Activated T-helper 1 cell treated with Interleukin-2 at 50 U/mL for 16 hours (primary cell): ENCODE measurements at regions not wholly inside any gene's neighbourhood (a gene's known extent, or its start where the extent isn't known, plus 50 kb on each side); places are given as distances from the start of the nearest gene placed in this dataset.

Experiments used
- DNase-seq: peaks from one replicate; pipeline ENCODE4 v3.0.0-alpha.2; 2020; ENCODE audit warnings: low read depth

DNA sequence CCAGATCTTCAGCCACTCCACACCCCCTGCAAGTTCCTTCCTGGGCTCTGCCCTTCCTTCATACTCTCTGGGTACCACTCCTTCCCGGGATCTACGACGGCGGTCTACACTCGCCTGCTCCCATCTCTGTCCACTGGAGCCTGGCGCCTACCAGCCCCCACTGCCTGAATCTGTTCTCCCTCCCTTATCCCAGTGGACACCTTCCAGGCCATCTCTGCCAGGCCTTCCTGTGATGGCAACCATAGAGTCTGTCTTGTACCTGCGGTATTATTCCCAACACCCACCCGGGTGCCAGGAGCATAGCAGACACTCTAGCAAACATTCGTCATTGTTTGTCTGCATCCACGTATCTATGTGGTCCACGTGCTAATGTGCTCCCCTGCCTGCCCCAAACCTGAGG lies 140.9 kb downstream of the ZFP36L2 start:
- no peak for DNase-seq

DNA sequence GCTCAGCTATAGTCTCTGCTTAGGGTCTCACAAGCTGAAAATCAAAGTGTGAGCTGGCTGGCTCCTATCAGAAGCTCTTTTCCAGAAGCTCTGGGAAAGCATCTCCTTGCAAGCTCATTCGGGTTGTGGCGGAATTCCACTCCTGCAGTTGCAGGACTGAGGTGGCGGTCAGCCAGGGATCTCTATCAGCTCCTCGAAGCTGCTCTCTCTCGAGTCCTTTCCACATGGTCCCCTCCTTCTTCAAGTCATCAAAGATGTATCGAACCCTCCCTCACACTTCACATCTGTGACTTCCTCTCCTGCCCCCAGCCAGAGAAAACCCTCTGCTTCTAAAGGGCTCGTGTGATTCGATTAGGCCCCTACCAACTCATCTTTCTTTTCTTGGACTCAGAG lies 141.7 kb downstream of the ZFP36L2 start:
- DNase-seq, result no peak

DNA sequence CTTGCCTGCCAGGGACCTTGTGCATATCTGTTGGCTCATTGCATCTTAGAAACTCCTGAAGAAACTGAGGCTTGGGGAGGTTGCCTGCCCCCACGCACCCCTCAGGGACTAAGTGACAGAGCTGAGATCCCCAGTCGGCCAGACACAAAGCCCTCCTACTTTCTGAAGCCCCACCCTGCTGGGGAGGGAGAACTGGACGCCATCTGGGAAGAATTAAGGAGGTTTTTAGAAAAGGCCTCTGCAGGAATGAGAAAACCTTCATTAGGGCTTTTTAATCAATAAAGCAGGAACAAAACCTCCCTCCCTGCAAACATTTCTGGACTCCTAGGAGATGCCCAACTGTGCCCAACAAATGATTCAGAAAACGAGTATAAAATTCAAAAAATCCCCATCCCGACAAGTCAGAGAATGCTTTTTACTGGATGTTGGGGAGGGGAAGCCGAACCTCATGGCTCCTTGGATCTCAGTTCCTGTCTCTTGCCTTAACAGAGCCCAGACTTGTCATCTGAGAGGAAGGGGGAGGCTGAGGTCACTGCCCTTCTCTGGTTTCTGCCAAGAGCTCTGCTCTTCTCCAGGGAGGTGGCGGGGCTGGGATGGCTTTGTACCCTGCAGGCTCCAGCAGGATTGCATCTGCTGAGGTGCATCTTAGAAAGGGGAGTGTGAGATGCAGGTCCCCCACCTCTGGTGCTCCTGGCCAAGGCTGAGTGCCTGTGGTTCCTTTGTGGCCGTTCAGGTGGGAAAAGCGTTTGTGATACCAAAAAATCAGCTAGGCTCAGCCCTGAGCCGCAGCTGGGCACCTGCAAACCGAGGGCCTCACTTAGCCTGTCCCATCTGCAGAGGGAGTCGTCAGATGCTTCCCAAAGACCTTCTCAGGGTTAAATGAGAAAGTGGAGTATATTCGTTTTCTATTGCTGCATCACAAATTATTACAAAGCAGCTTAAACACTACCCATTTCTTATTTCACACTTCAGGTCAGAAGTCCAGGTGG lies 142.4 kb downstream of the ZFP36L2 start:
- DNase-seq, result no peak

DNA sequence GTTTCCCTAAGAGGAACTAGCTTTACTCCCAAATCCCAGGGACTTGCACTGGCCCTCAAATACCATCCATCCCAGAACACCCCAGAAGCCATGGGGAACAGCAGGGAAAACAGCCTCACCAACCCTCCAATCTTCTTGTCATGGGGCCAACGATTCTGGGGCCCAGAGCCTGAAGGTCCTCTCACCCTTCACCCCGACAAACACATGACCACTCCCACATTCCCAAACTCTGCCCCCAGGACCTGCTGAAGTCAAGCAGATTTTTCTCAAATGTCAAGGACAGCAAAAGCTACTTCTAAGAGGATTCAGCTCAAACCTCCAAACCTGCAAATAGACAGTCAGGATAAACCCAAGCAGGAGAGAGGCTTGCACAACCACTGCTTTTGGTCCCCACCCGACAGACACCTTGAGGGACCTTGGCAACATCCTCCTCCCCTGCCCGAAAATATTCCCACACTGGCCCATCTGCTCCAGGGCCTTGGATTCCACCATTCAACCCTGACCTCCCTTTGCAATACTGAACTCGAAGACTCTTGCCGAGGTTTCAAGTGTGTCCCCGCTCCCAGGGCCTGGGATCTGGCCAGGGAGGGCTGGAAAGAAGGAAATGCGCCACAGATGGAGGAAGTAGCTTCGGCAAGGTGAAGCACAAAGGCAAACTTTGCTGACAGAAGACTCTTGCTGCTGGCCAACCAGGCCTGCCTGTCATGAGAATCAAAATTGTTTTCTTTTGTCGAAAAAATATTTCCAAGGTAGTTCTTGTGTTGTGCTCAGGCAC lies 143.3 kb downstream of the ZFP36L2 start:
- DNase-seq, result no peak

DNA sequence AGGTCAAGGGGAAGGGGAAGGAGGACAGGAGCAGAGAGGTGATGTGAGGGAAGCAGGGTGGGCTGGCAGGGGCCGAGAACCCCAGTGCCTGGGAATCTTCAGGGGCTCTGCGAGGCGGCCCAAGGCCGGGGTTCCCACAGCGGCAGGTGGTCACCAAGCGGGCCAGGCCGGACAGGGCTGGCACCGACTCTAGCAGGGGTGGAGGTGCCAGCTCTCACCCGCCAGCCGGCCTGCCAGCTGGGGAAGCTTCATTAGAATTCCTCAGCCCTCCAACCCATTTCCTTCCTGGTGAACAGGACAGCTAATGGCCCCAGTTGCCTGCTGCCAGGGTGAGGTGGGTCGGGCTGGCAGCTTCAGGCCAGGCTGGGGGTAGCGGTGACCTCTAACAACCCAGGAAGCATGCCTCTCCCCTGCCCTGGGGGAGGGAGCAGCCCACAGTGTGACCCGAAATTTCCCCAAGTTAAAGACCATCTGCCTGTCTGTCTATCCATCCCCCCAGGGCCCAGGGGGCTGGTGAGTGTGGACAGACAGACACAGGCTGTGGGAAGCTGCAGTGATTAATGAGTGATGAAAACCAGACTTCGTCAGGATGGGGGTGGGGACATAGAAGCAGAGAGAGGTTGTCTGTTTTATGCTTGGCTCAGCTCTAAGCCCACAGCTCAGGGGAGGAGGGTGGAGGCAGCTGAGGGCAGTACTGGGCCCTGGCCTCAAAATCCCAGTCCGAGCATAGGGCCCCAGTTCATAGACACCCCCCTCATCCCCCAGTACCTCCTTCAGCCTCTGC lies 144.1 kb downstream of the ZFP36L2 start:
- no peak for DNase-seq

DNA sequence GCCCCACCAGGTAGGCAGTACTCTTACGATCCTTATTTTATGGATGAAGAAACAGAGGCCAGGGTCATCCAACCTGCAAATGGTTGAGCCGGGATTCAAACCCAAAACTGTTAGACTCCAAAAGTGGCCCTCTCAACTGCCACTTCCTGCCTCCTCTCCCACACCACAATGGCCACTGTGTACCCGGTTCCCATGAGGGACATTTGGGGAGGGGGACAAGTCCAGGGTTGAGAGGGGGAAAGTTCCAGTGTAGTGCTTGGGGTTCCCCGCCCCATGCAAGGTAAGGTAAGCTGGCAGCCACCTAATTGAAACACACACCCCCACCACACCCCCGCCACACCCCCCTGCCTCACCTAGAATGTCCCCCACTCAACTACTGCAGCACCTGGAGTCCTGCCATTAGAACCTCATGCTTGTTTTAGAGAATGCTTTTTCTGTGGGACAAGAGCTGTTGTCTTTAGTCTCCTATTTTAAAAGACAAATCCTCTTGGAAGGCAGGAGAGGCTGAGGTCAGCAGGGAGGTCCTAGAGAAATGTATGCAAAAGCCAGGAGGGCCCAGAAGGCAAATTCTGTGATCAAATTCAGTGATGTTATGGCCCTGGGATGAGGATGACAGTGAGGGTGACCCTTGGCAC lies 145.2 kb downstream of the ZFP36L2 start:
- DNase-seq, result no peak

DNA sequence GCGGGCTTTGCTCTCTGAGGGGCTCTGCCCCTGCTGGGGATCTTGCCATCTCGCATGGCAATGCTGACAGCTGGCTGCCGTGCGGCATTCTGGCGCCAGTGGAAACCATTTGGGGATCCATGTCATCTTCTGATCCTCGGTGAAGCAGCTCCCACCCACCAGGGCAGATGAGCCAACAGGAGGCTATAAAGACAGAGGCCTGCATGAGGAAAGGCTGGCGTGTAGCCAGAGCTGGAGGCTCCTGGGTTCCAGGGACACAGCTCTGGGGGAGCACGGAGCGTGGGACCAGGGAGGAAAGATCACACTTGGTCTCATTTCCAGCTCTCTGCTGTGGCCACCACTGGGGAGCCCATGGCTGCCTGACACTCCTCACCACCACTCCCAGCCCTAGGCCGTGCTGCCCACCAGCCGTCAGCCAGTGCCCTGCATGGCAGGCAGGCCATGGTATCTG lies 145.8 kb downstream of the ZFP36L2 start:
- no peak for DNase-seq

DNA sequence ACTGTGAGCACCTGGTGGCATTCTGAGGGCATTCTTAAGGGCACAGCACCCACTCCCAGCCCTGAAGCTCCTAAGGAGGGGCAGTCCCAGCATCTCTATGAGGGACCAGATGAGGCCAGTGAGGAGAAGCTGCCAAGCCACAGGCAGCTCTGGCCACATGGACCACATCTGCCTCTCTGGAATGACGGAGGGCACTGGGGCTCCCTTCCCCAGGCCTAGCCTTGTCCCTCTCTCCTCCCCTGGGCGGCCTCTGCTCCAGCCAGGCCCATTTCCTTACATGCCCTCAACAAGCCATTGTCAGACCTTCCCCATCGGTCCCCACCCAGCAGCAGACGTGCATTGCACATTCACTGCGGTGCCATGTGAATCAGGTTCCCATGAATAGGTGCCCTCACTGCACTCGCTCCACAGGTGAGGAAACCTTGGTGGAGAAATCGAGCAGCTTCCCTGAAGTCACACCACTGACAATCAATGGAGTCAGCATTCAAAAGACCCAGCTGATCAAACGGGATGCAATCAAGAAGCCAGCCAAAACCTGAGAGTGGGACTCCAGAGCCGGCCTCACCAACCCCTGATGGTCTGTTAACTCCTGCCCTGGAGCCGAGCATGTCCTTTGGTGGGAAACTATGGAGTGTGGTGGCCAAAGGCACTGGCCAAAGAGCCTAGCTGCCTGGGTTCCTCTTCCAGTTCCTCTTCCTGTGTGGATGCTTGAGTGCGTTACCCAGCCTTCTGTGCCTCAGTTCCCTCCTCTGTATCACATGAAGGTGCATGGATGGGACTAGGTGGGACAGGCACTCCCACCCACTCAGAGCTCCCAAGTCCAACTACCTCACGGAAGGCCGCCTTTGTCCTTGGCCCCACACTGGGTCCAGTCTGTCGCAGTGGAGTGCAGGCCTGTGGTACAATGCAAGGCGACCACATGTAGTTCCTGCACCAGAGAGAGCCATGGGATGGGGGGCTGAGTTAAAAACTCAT lies 147.3 kb downstream of the ZFP36L2 start:
- no peak for DNase-seq

DNA sequence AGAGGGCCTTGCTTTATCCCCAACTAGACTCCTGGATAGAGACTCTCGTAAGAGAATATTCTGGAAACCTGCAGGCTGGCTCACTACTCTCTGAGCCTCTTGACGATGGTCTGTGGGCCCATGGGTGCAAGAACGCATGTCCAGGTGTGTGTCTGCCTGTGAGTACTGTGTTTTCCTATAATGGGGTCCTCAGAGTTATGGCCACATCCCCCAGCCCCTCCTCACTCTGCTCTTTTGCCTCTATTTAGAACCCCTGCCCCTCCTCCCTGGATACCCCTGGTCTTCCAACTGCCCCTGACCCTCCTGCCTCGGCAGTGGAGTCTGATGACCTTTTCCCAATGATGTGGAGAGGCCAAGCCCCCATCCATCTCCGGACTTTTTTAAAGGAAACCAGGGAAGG lies 148.1 kb downstream of the ZFP36L2 start:
- no peak for DNase-seq

DNA sequence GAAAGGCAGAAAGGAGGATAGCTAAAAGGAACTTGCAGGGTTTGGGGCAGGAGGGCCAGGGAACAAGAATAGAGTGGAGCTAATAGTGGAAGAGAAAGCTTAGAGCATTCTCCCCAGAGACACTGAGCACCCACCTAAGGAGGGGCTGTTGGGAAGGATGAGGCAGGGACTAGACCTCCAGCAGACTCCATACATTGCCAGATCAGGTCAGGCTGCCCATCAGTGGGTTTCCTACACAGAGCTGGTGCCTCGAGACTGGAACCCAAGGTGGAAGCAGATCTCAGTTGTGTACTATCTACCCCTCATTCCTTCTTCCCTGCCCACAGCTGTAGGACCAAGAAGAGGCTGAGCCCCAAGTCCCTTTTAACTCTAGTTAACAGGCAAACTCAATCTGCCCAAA lies 148.5 kb downstream of the ZFP36L2 start:
- DNase-seq, result no peak

DNA sequence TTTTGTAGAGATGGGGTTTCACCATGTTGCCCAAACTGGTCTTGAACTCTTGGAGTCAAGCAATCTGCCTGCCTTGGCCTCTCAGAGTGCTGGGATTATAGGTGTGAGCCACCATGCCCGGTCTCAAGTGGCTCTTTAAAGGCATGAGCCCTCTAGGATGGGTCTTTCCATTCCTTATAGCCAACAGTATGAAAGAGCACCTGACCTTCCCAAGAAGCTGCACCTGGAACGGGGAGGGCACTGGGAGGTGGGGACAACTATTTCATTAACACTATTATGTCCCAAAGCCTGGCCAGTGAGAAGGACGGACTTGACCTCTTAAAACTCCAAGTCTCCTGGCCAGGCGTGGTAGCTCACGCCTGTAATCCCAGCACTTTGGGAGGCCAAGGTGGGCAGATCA lies 149.7 kb downstream of the ZFP36L2 start:
- no peak for DNase-seq

DNA sequence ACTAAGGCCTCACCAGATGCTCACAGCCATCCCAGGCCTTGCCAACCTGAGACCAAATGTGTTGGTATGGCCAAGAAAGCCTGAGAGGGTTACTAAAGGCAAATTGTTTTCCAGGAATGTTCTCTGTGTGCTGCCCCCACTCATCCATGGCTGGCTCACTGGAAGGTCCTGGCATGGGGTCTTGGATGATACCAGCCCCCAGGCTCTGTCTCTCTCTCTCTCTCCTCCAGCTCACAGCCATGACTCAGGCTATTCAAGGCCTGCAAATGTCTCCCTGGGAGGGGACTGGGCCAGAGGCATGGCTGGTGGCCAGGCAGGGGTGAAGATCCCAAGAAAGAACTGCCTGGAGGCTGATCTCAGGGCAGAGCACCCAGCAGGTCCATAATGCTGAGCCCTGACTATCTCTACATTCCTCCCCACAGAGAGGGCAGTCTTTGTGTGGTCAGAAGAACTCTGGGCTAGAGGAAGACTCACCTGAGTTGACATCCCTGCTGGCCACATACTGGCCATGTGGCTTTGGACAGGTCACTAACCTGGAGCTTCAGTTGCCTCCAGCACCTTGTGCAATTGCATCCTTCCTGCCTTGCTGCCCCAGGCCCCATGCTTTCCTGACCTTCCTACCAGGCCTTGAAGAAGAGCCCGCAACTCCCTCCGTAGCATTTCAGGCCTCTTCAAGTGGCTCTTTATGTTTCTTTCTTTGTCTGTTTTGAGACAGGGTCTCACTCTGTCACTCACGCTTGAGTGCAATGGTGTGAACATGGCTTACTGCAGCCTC lies 150.4 kb downstream of the ZFP36L2 start:
- DNase-seq, result no peak

DNA sequence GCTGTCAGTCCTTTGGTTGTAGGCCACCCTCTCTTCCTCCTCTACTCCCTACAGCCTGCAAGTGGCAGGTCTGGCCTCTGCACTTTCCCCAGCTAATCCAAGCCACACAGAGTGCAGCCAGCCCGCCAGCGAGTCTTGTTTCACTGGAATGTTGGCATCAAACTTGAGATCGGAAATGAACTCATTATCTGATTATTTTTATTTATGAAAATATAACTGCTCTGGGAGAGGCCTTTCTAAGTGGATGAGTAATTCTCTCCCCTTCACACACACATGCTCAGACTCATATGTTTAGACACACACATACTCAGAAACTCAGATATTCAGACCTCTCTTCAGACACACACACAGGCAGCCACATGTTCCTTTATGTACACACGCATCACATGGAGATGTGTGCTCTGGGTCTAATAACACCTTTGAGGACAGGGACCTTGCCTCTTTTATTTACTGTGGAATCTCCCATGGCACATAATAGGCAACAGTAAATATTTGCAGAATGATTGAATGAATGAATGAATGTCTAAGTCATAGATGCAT lies 151.3 kb downstream of the ZFP36L2 start:
- no peak for DNase-seq

DNA sequence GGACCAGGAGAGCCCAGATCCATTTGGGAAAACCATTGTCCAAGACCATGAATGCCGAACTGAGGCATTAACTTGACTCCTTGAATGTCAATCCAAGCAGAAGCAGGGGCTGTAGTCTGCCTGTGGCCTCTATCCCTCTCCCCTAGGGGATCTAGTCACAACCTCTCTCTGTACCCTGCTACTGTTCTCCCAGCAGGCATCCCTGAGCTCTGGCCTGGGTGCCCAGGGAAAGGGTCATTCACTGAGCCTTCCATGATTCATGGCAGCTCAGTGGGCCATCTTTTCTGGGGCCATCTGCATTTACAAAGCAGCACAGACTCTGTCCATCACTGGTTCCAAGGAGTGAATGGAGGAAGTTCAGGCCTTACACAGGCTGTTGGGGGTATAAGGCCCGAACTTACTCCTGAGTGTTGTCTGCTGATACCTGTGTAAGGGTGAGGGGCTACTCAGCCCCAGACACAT lies 151.8 kb downstream of the ZFP36L2 start:
- DNase-seq, result no peak

DNA sequence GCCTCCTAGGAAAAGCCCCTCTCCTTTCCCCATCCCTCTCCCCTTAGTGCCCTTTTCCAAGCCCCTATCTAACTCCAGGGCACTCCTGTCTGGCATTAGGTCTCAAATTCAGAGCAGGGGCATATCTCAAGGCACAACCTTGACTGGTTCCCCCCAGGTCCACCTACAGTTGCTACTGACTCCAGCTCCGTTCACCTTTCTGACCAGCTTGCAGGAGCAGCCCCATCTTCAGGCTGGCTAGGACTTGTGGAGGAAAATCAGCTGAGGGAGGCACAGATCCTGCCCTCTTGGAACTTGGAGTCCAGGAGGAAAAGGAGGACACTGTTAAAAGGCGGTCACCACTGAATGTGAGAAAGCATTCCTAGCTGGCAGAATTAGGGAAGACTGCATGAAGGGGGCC lies 152.4 kb downstream of the ZFP36L2 start:
- DNase-seq, result no peak

DNA sequence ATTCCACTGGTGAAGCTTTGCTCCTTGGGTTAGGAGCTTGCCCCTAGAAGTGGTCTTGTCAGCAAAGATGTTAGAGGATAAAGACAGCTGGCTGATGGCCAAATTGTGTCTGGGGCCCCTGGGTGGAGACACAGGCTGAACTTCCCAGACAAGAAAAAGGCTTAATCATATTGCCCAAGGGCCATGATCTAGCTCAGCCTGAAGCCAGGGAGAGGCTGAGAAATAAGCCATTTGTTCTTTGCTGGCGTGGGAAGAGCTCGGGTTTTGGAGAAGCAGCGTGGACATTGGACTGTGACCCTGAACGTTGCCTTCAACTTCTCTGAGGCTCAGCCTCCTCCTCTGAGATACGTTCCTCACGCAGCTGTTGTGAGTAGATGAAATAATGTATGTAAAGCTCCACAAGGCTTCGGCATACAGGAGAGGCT lies 153.0 kb downstream of the ZFP36L2 start:
- no peak for DNase-seq

DNA sequence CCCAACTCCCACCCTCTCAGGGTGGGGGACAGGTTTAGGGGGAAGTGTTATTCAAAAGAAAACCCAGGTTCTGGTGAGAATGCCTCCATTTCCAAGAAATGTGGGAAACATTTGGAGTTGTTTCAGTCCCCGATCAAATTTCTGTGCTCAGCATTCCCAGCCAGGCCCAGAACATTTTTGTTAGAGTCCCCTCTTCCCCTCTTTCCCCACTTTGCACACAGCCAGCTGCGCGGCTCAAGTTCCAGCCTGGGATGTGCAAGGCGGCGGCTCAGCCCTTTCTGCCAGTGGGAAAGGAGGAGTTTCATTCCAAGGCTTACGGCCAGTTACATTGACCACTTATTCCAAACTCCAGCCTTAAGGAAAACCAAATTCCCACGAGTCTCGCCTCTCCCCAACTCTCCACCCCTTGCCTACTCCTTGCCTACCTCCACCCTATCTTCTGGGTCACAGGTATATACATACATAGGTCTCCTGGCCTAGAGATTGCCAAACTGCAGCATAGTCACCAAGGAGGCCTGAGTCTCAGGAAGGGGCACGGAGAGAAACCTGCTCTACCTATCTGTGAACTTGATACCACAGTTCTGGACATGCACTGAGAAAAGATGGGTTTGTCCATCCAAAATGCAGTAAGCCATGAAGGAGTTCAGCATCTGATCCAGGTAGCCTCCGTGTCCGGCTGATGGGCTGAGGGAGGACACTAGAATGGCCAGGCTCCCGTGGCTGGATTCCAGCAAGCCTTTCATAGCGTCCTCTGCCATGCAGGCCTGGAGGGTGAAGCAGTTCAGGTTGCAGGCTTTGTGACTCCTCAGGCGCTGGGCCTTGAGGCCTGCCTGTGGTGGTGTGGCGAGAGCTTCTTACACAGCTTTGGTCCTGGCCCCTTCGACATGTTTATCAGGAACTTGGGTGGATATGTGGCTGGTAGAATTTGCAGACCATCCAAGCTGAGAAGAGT lies 154.5 kb downstream of the ZFP36L2 start:
- no peak for DNase-seq
